Inferior parietal cortex (tissue), 1 donor: ENCODE measurements at regions not wholly inside any gene's neighbourhood (a gene's known extent, or its start where the extent isn't known, plus 50 kb on each side); places are given as distances from the start of the nearest gene placed in this dataset.
"Not testable (repeated sequence)": the region's sequence is repeated elsewhere in the genome, so short reads cannot be mapped to it uniquely, and the experiment has no call there.

ENCODE experiments used
- DNase-seq: peaks from one replicate; pipeline ENCODE4 v3.0.0-alpha.2; 2016; ENCODE audit errors: extremely low spot score

GRCh38 chr13:109940637-109941036 lies 154.3 kb upstream of the IRS2 start:
- DNase-seq: no peak

- DNase-seq: no peak
These were observed 153.5 kb upstream of the IRS2 start for GRCh38 chr13:109939838-109940237.

GRCh38 chr13:109939180-109939579 lies 152.8 kb upstream of the IRS2 start:
- DNase-seq: no peak

- no peak for DNase-seq
These were observed 152.0 kb upstream of the IRS2 start for GRCh38 chr13:109938255-109938936.

GRCh38 chr13:109934520-109934919 lies 148.1 kb upstream of the IRS2 start:
- not testable (repeated sequence) for DNase-seq

GRCh38 chr13:109933476-109933875 lies 147.1 kb upstream of the IRS2 start:
- no peak for DNase-seq

GRCh38 chr13:109924376-109924775 lies 138.0 kb upstream of the IRS2 start:
- DNase-seq: no peak

- no peak for DNase-seq
These were observed 136.1 kb upstream of the IRS2 start for GRCh38 chr13:109922518-109922917.

GRCh38 chr13:109919715-109920375 lies 133.5 kb upstream of the IRS2 start:
- DNase-seq: no peak

GRCh38 chr13:109918179-109918711 lies 131.9 kb upstream of the IRS2 start:
- no peak for DNase-seq

GRCh38 chr13:109917422-109917821 lies 131.0 kb upstream of the IRS2 start:
- no peak for DNase-seq

GRCh38 chr13:109913936-109914510 lies 127.6 kb upstream of the IRS2 start:
- no peak for DNase-seq

GRCh38 chr13:109913186-109913585 lies 126.8 kb upstream of the IRS2 start:
- no peak for DNase-seq

- no peak for DNase-seq
These were observed 123.8 kb upstream of the IRS2 start for GRCh38 chr13:109910194-109910593.

- no peak for DNase-seq
These were observed 120.6 kb upstream of the IRS2 start for GRCh38 chr13:109906976-109907375.

- DNase-seq: no peak
These were observed 117.8 kb upstream of the IRS2 start for GRCh38 chr13:109904218-109904617.

- no peak for DNase-seq
These were observed 114.4 kb upstream of the IRS2 start for GRCh38 chr13:109900741-109901140.

GRCh38 chr13:109900320-109900719 lies 113.9 kb upstream of the IRS2 start:
- DNase-seq: no peak

GRCh38 chr13:109899748-109900147 lies 113.4 kb upstream of the IRS2 start:
- no peak for DNase-seq

GRCh38 chr13:109899316-109899715 lies 112.9 kb upstream of the IRS2 start:
- DNase-seq: no peak

GRCh38 chr13:109897988-109898624 lies 111.7 kb upstream of the IRS2 start:
- DNase-seq: no peak

GRCh38 chr13:109892101-109892500 lies 105.7 kb upstream of the IRS2 start:
- DNase-seq: no peak
